Activated CD8-positive, alpha-beta T cell treated with anti-CD3 and anti-CD28 coated beads for 36 hours (primary cell): ENCODE measurements at regions not wholly inside any gene's neighbourhood (a gene's known extent, or its start where the extent isn't known, plus 50 kb on each side); places are given as distances from the start of the nearest gene placed in this dataset.
A peak's percentile ranks its signal among the peaks of the same experiment; 100 is the strongest.

ENCODE experiments used
- ATAC-seq: fragments of 200-7000 bp; cut with Tn5 transposase; one replicate; pipeline ENCODE4 v1.10.0; 2021; ENCODE audit warnings: mild to moderate bottlenecking, moderate library complexity
- CTCF ChIA-PET: fragments of 350-600 bp; sonication (Branson Sonifier 250); formaldehyde crosslinking; loops from one replicate; lab custom pipeline; 2021; ENCODE audit warnings: antibody characterized with exemption; lab: Charles Lee
- POLR2A ChIA-PET: fragments of 350-600 bp; sonication (Branson Sonifier 250); formaldehyde crosslinking; loops from one replicate; lab custom pipeline; 2021; ENCODE audit warnings: antibody characterized with exemption; lab: Charles Lee
- DNase-seq: peaks from one replicate; pipeline ENCODE4 v3.0.0-alpha.2; 2020
- H3K27ac Mint-ChIP-seq: one replicate; pipeline ENCODE4 v1.8.0; 2021; ENCODE audit warnings: mild to moderate bottlenecking, mixed read lengths
- H3K27me3 Mint-ChIP-seq: one replicate; pipeline ENCODE4 v1.8.0; 2021; ENCODE audit warnings: mixed read lengths
- H3K36me3 Mint-ChIP-seq: one replicate; pipeline ENCODE4 v1.8.0; 2021; ENCODE audit warnings: low read depth, mixed read lengths
- H3K4me1 Mint-ChIP-seq: one replicate; pipeline ENCODE4 v1.8.0; 2021; ENCODE audit warnings: low read depth, mixed read lengths
- H3K4me3 Mint-ChIP-seq: one replicate; pipeline ENCODE4 v1.8.0; 2021; ENCODE audit warnings: mild to moderate bottlenecking, moderate library complexity, mixed read lengths
- H3K9me3 Mint-ChIP-seq: one replicate; pipeline ENCODE4 v1.8.0; 2021; ENCODE audit warnings: mixed read lengths
- intact Hi-C: fragments of 100-400 bp; cut with micrococcal nuclease; formaldehyde crosslinking; loops from one replicate; pipeline ENCODE4 v1.10.0; 2022
- TF ChIP-seq, protein P1 (sequence below): fragments of 200-600 bp; IDR thresholded peaks from one replicate; pipeline ENCODE4 v1.8.0; 2022; ENCODE audit warnings: antibody characterized with exemption, mild to moderate bottlenecking

DNA sequence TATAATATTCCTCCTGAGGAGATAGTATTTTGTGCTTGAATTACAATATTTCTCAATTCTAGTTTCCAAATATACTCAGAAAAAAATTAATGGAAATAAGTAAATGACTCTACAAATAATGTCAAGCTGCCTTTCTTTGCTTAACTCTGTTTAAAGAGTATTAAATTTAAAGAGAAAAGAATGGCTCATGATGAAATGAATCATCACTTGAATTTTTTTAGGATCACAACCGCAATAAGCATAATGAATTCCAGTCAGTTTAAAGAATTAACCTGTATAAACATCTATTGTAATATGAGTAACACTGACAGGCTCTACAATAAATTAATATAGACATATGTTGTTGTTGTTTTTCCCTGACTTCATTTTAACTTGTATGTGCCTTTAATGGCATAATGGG, 266.2 kb upstream of the ADGRB3 start:
- POLR2A ChIA-PET, result no interaction called here
- Mint-ChIP-seq H3K4me1 (no peaks in the 10 kb centered on the region), H3K27me3 (no peaks in the 10 kb centered on the region), H3K27ac (no peak overlapping the region), H3K36me3 (no peaks in the 10 kb centered on the region), H3K9me3 (peaks cover 5% of the 10 kb centered on the region), H3K4me3 (no peak overlapping the region)
- intact Hi-C loops, result no loop called here
- ATAC-seq, result no peak
- DNase-seq, result no peak
- CTCF ChIA-PET, result interaction anchor here (0.5 kb wide), 1 partner anchor 78 kb away, joined by 5 read pairs; no protein-coding TSS in a partner anchor
- TF ChIP-seq, protein P1, sequence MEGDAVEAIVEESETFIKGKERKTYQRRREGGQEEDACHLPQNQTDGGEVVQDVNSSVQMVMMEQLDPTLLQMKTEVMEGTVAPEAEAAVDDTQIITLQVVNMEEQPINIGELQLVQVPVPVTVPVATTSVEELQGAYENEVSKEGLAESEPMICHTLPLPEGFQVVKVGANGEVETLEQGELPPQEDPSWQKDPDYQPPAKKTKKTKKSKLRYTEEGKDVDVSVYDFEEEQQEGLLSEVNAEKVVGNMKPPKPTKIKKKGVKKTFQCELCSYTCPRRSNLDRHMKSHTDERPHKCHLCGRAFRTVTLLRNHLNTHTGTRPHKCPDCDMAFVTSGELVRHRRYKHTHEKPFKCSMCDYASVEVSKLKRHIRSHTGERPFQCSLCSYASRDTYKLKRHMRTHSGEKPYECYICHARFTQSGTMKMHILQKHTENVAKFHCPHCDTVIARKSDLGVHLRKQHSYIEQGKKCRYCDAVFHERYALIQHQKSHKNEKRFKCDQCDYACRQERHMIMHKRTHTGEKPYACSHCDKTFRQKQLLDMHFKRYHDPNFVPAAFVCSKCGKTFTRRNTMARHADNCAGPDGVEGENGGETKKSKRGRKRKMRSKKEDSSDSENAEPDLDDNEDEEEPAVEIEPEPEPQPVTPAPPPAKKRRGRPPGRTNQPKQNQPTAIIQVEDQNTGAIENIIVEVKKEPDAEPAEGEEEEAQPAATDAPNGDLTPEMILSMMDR, result no peak

DNA sequence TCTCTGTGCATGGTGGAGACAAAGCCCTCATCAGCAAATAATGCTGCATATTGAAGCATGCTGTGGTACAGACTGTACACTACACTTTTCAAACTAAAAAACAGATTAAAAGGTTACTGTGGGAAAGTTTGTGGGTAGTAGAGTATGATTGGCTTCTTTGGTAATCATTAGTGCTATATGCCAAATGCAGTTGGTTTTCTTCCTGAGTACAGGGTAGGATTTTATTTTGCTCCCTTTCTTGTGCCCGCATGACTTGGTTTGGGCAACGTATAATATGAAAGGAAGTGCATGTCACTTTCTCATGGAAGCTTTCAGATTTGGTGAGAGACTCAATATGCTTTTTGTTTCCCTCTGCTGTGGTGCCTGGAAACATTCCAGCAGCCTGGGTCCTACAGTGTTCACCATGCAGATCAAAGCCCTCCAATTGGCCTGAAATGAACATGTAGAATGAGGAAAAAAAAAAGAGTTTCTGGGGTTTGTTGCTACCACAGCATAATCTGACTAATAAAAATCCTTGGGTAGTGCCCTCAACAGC, 270.7 kb upstream of the ADGRB3 start:
- DNase-seq (no peak), ATAC-seq (no peak)
- POLR2A ChIA-PET, result no interaction called here
- H3K36me3 Mint-ChIP-seq, result no peaks in the 10 kb centered on the region
- no peaks in the 10 kb centered on the region for H3K4me1 Mint-ChIP-seq
- no peak overlapping the region for H3K4me3 Mint-ChIP-seq
- intact Hi-C loops, result no loop called here
- TF ChIP-seq, protein P1, result no peak
- no peaks in the 10 kb centered on the region for H3K27me3 Mint-ChIP-seq
- CTCF ChIA-PET, result no interaction called here
- H3K9me3 Mint-ChIP-seq, result peaks cover 5% of the 10 kb centered on the region
- H3K27ac Mint-ChIP-seq, result no peak overlapping the region

DNA sequence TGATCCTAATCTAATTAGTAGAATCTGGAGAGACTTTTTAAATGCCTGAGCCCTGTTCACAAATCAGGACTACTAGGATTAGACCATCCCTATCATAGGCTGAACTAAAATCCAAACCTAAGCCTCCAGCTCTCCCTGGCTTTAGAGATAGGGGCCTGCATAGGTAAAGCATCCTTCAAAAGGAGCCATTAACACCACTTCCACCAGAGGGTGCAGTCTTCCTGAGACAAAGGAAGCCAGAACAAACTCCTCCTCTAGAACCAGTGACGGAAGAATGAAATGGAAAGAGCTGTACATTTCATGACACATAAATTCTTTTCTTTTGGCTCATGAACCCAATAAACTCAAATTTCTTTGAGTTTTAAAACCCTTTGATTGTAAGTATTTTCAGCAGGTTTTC, 291.2 kb upstream of the ADGRB3 start:
- ATAC-seq, result no peak
- H3K4me3 Mint-ChIP-seq, result no peak overlapping the region
- intact Hi-C loops, result no loop called here

DNA sequence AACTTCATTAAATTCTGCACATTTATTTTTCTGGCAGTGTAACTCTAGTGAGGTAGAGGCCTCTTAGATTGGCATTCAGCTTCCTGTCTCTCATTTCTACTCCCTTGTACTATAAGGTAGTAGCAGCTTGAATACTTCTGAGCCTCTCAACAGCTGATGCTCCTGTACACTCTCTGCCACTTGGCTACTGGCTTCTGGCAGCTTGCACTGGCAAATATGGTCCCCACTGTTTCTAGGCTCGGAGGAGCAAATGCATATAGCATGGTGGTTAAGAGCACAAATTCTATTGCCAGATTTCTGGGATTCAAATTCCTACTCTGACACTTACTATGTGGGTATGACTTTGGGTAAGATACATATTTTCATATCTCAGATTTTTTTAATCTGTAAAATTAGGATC, 292.8 kb upstream of the ADGRB3 start:
- H3K9me3 Mint-ChIP-seq, result no peaks in the 10 kb centered on the region
- intact Hi-C loops, result no loop called here
- no peak overlapping the region for H3K4me3 Mint-ChIP-seq
- H3K36me3 Mint-ChIP-seq, result no peaks in the 10 kb centered on the region
- TF ChIP-seq, protein P1, result no peak
- no peak for DNase-seq
- H3K27me3 Mint-ChIP-seq, result no peaks in the 10 kb centered on the region
- ChIA-PET POLR2A (no interaction called here), CTCF (no interaction called here)
- no peak for ATAC-seq
- H3K4me1 Mint-ChIP-seq, result no peaks in the 10 kb centered on the region
- H3K27ac Mint-ChIP-seq, result no peak overlapping the region

More for the DNA sequence above, 291.2 kb upstream of the ADGRB3 start:
- Mint-ChIP-seq H3K4me1 (no peaks in the 10 kb centered on the region), H3K27me3 (no peaks in the 10 kb centered on the region), H3K36me3 (no peaks in the 10 kb centered on the region), H3K27ac (no peak overlapping the region), H3K9me3 (no peaks in the 10 kb centered on the region)
- POLR2A ChIA-PET, result interaction anchor here (0.6 kb wide), 1 partner anchor 9 kb away, joined by 3 read pairs; no protein-coding TSS in a partner anchor
- TF ChIP-seq, protein P1, result no peak
- peak; percentile 34 for DNase-seq
- CTCF ChIA-PET, result interaction anchor here (1.8 kb wide), 1 partner anchor 78 kb away, joined by 4 read pairs; no protein-coding TSS in a partner anchor

DNA sequence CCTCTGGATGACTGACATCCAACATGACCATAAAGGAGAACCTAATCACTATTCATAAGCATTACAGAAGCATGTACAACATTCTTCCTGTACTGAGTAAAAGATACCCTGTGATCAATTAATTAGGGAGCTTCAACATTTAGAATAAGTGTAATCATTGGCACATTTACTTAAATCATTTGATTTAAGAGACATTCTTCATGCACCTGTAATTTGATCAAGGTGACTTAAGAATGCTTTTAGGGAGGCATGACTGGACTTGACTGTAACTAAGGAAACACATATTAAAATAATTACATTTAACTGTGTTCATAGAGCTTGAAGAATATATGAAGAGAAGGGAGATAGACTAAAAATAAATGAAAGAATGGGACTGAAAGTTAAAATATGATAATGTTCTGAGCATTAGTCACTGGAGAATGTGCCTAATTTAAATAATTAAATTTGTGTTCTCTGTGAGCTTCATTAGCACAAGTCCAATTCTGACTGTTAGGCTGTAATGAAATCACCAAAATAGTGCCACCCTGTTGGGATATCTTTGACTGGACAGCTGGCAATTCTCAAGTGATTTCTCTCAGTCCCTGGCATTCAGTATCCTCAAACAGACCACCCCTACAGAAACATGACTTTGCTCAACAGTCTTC, 295.5 kb upstream of the ADGRB3 start:
- DNase-seq, result no peak
- Mint-ChIP-seq H3K36me3 (no peaks in the 10 kb centered on the region), H3K4me1 (no peaks in the 10 kb centered on the region), H3K27me3 (no peaks in the 10 kb centered on the region), H3K4me3 (no peak overlapping the region), H3K9me3 (no peaks in the 10 kb centered on the region), H3K27ac (no peak overlapping the region)
- ChIA-PET CTCF (no interaction called here), POLR2A (interaction anchor here (0.6 kb wide), 1 partner anchor 280 kb away, joined by 3 read pairs; no protein-coding TSS in a partner anchor)
- TF ChIP-seq, protein P1, result no peak
- ATAC-seq, result no peak
- intact Hi-C loops, result no loop called here
